Activated T-cell treated with anti-CD3 and anti-CD28 coated beads, Interleukin-2, amount 50 U/mL, for 4 hours (primary cell): ENCODE measurements at regions not wholly inside any gene's neighbourhood (a gene's known extent, or its start where the extent isn't known, plus 50 kb on each side); places are given as distances from the start of the nearest gene placed in this dataset.
A peak's percentile ranks its signal among the peaks of the same experiment; 100 is the strongest.
"Not testable (repeated sequence)": the region's sequence is repeated elsewhere in the genome, so short reads cannot be mapped to it uniquely, and the experiment has no call there.

Experiments
- ATAC-seq, 2 donors: fragments of 200-7000 bp; cut with Tn5 transposase; one replicate each; pipeline ENCODE4 v1.10.0; 2021
- DNase-seq: peaks from one replicate; pipeline ENCODE4 v3.0.0-alpha.2; 2020
- H3K27me3 Mint-ChIP-seq: one replicate; pipeline ENCODE4 v1.8.0; 2021; ENCODE audit warnings: low read depth, mixed read lengths
- H3K36me3 Mint-ChIP-seq: one replicate; pipeline ENCODE4 v1.8.0; 2022; ENCODE audit warnings: mixed read lengths; ENCODE audit not compliant: insufficient read depth
- H3K4me1 Mint-ChIP-seq: one replicate; pipeline ENCODE4 v1.8.0; 2021; ENCODE audit warnings: low read depth, mixed read lengths
- H3K4me3 Mint-ChIP-seq: one replicate; pipeline ENCODE4 v1.8.0; 2021; ENCODE audit warnings: mild to moderate bottlenecking, moderate library complexity, mixed read lengths
- H3K9me3 Mint-ChIP-seq: one replicate; pipeline ENCODE4 v1.8.0; 2021; ENCODE audit warnings: mixed read lengths

DNA sequence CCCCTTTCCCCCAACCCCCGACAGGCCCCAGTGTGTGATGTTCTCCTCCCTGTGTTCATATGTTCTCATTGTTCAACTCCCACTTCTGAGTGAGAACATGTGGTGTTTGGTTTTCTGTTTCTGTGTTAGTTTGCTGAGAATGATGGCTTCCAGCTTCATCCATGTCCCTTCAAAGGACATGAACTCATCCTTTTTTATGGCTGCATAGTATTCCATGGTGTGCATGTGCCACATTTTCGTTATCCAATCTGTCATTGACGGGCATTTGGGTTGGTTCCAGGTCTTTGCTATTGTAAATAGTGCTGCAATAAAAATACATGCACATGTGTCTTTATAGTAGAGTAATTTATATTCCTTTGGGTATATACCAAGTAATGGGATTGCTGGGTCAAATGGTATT is 105.5 kb upstream of the PCED1B start:
- H3K27me3 Mint-ChIP-seq = peaks cover 33% of the 10 kb centered on the region
- H3K4me3 Mint-ChIP-seq, H3K36me3 Mint-ChIP-seq, ATAC-seq, H3K4me1 Mint-ChIP-seq, DNase-seq, H3K9me3 Mint-ChIP-seq: not testable (repeated sequence)

DNA sequence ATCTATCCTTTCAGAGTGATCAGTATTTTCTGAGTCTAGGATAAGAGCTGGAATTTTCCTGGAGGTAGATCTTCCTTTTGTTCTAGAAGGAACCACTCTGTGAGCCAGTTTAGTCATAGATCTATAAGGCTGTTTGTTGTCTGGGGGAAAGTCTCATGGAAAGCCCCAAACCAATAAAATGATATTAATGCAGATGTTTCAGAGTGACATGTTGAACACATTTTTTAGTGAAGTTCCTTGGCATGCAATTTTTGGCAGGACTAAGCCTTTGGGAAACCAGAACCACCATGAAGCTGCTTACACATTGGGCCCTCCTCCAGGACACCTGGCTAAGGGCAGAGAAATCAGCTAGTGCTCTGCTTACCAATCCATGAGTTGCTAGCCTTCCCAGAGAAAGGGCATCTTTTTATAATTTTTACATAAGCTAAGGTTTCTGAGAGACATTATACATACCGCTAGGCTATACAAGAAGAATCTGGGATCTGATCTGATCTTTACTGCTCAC is 101.5 kb upstream of the PCED1B start:
- Mint-ChIP-seq H3K4me1 (no peaks in the 10 kb centered on the region), H3K9me3 (no peaks in the 10 kb centered on the region), H3K4me3 (no peak overlapping the region), H3K36me3 (no peaks in the 10 kb centered on the region), H3K27me3 (peaks cover 35% of the 10 kb centered on the region)
- DNase-seq (no peak), ATAC-seq (no peak)

DNA sequence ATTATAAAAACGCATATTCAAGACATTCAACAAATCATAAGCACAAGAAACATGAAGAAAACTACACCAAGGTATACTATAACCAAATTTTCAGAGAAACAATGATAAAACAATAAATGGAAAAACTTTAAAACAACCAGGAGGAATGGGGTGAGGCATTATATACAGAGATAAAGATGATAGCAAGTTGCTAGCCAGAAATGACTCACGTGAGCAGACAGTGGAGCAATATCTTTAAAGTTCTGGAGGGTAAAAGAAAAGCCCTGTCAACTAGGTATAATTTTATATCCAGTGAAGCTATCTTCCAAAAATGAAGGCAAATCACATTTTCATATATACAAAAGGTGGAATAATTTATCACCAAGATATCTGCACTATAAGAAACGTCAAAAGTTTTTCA is 97.8 kb upstream of the PCED1B start:
- DNase-seq = no peak
- peaks cover 33% of the 10 kb centered on the region for H3K27me3 Mint-ChIP-seq
- peaks cover 8% of the 10 kb centered on the region for H3K4me1 Mint-ChIP-seq

DNA sequence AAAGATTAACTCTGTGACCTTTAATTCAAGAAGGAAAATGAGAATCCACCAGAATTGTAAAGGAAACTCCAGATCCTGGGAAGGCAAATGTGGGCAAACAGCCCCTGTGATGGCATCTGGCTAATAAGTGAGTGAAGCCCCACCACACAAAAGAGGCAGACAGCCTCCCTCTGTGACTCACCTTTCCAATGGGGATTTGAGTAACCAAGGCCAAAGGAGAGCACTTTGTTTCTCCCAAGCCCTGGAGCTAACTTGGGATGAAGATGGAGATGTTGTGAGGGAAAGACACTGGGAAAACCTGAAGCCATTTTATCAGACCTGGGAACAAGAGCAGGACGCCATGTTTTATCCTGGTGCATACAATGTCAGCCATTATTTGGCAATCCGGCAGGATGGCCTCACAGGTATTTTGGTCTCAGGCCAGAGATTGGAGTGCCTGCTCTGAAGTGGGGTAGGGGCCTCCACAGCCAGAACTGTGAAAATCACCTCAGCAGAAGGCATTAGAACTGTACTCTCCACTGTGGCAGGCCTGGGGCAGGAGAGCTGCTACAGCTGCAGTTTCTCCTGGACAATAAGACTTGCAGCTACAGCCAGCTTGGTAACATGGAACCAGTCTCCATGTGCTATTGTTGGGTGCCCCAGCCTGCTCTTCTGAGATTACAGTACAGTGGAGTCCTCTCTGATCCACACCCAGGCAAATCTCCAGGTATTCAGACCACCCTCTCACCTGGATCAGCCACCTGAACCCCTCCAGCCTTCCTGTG is 96.6 kb upstream of the PCED1B start:
- Mint-ChIP-seq H3K9me3 (no peaks in the 10 kb centered on the region), H3K4me1 (peaks cover 8% of the 10 kb centered on the region), H3K27me3 (peaks cover 33% of the 10 kb centered on the region), H3K4me3 (no peak overlapping the region), H3K36me3 (no peaks in the 10 kb centered on the region)
- no peak for DNase-seq
- ATAC-seq = no peak

More for the DNA sequence above, 97.8 kb upstream of the PCED1B start:
- H3K4me3 Mint-ChIP-seq = no peak overlapping the region
- H3K36me3 Mint-ChIP-seq = no peaks in the 10 kb centered on the region
- H3K9me3 Mint-ChIP-seq = no peaks in the 10 kb centered on the region
- ATAC-seq = no peak

DNA sequence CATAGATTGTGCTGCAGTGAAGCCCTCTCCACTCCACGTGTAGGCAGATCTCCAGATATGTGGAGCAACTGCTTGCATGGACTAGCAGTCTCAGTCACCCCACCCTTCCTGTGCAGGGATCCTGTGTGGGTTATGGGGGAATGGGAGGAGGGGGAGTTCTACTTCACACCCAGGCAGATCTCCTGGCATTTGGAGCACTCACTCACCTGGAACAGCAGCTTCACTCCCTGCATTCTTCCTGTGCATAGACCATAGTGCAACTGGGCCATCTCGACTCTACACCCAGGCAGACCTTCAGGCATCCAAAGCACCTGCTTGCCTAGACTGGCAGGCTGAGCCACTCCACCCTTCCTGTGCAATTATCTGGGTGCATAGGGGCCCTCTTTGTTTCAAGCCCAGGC is 96.0 kb upstream of the PCED1B start:
- Mint-ChIP-seq H3K27me3 (peaks cover 36% of the 10 kb centered on the region), H3K36me3 (no peaks in the 10 kb centered on the region), H3K4me1 (peaks cover 8% of the 10 kb centered on the region), H3K9me3 (no peaks in the 10 kb centered on the region), H3K4me3 (no peak overlapping the region)
- ATAC-seq (peak in 1 of 2 donors; percentile 18), DNase-seq (no peak)

DNA sequence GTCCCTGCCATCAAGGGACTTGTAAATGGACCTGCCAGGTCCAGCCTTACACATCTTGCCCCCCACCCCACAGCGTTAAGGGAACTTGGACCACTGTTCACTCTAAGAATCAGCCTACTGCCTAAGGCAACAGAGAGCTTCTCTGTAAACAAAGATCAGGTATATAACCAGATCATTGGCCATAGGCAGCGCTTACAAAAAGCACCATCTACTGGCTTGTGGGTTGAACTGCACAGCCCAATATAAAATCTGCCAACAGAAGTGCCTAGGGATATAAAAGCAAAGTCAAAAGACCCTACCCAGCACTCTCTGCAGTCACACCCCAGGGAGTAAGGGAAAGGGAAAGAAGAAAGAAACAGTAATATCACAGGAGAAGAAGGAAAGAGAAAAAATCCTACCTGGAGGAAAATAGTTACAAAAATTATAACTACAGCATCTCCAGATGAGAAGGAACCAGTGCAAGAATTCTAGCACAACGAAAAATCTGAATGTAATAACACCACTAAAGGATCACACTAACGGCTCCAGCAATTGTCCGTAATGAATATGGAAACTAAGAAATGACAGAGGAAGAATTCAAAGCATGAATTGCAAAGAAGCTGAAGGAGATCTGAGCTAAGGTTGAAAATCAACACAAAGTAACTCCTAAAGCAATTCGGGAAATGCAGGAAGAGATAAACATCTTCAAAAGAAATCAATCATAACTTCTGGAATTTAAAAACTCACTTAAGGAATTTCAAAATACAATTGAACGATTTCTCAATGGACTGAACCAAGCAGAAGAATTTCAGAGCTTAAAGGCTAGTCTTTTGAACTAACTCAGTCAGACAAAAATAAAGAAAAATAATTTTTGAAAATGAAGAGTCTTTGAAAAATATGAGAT is 95.2 kb upstream of the PCED1B start:
- H3K4me1 Mint-ChIP-seq = peaks cover 8% of the 10 kb centered on the region
- ATAC-seq = peak; percentile 56 to 72

DNA sequence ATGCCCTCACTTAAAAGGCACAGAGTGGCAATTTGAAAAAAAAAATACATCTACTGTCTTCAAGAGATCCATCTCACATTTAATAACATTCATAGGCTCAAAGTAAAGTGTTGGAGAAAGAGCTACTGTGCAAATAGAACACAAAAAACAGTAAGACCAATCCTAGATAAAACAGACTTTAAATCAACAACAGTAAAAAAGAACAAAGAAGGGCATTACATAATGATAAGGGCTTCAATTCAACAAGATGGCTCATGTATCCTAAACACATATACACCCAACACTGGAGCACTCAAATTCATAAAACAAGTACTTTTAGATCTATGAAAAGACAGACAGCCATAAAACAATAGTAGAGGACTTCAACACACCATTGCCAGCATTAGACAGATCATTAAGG is 93.6 kb upstream of the PCED1B start:
- DNase-seq = no peak
- no peak for ATAC-seq
- Mint-ChIP-seq H3K27me3 (peaks cover 40% of the 10 kb centered on the region), H3K36me3 (no peaks in the 10 kb centered on the region), H3K4me1 (peaks cover 8% of the 10 kb centered on the region), H3K4me3 (no peak overlapping the region), H3K9me3 (peaks cover 8% of the 10 kb centered on the region)

More for the DNA sequence above, 95.2 kb upstream of the PCED1B start:
- H3K36me3 Mint-ChIP-seq = no peaks in the 10 kb centered on the region
- H3K9me3 Mint-ChIP-seq = no peaks in the 10 kb centered on the region
- H3K4me3 Mint-ChIP-seq = no peak overlapping the region
- peaks cover 34% of the 10 kb centered on the region for H3K27me3 Mint-ChIP-seq
- DNase-seq = peak; percentile 6

DNA sequence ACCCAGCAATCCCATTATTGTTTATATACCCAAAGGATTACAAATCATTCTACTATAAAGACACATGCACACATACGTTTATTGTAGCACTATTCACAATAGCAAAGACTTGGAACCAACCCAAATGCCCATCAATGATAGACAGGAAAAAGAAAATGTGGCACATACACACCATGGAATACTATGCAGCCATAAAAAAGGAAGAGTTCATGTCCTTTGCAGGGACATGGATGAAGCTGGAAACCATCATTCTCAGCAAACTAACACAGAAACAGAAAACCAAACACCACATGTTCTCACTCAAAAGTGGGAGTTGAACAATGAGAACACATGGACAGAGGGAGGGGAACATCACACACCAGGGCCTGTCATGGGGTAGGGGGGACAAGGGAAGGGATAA is 91.3 kb upstream of the PCED1B start:
- Mint-ChIP-seq H3K9me3 (peaks cover 15% of the 10 kb centered on the region), H3K27me3 (peaks cover 36% of the 10 kb centered on the region)
- H3K4me1 Mint-ChIP-seq, ATAC-seq, H3K36me3 Mint-ChIP-seq, DNase-seq, H3K4me3 Mint-ChIP-seq: not testable (repeated sequence)

DNA sequence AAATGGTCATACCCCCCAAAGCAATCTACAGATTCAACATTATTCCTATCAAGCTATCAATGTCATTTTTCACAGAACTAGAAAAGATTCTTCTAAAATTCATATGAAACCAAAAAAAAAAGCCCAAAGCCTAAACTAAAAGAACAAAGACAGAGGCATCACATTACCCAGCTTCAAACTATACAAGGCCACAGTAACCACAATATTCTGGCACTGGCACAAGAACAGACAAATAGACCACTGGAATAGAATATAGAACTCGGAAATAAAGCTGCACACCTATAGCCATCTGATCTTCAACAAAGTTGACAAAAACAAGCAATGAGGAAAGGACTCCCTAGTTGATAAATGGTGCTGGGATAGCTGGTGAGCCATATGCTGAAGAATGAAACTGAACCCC is 89.2 kb upstream of the PCED1B start:
- H3K4me1 Mint-ChIP-seq = no peaks in the 10 kb centered on the region

DNA sequence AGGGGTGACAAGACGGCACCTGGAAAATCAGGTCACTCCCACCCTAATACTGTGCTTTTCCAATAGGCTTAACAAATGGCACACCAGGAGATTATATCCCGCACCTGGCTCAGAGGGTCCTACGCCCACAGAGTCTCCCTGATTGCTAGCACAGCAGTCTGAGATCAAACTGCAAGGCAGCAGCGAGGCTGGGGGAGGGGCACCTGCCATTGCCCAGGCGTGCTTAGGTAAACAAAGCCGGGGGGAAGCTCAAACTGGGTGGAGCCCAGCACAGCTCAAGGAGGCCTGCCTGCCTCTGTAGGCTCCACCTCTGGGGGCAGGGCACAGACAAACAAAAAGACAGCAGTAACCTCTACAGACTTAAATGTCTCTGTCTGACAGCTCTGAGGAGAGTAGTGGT is 87.4 kb upstream of the PCED1B start:
- not testable (repeated sequence) for ATAC-seq, DNase-seq, H3K4me1 Mint-ChIP-seq, H3K4me3 Mint-ChIP-seq, H3K36me3 Mint-ChIP-seq
- Mint-ChIP-seq H3K27me3 (peaks cover 22% of the 10 kb centered on the region), H3K9me3 (peaks cover 15% of the 10 kb centered on the region)

More for the DNA sequence above, 89.2 kb upstream of the PCED1B start:
- no peak for DNase-seq
- no peak for ATAC-seq
- H3K9me3 Mint-ChIP-seq = peaks cover 15% of the 10 kb centered on the region
- H3K27me3 Mint-ChIP-seq = peaks cover 28% of the 10 kb centered on the region
- H3K36me3 Mint-ChIP-seq = no peaks in the 10 kb centered on the region
- no peak overlapping the region for H3K4me3 Mint-ChIP-seq

DNA sequence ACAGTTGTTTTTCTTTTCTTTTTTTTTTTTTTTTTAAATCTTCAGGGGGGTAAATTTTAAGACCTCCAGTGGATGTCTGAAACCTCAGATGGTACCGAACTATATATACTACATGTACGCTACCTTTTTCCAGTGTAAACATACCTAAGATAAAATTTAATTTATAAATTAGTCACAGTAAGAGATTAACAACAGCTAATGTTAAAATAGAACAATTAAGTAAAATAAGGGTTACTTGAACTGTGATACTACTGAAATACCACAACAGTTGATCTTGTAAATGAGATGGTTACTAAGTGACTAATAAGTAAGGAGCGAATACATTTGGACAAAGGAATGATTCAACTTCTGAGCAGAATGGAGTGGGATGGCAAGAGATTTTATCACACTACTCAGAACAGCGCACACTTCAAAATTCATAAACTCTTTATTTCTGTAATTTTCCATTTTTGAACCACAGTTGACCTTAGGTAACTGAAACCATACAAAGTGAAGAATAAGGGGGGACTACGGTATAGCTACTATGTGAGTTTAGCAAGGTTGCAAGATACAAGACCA is 80.5 kb upstream of the PCED1B start:
- DNase-seq = no peak
- Mint-ChIP-seq H3K27me3 (peaks cover 7% of the 10 kb centered on the region), H3K4me3 (no peak overlapping the region), H3K36me3 (no peaks in the 10 kb centered on the region), H3K4me1 (no peaks in the 10 kb centered on the region), H3K9me3 (no peaks in the 10 kb centered on the region)
- ATAC-seq = peak in 1 of 2 donors; percentile 34

DNA sequence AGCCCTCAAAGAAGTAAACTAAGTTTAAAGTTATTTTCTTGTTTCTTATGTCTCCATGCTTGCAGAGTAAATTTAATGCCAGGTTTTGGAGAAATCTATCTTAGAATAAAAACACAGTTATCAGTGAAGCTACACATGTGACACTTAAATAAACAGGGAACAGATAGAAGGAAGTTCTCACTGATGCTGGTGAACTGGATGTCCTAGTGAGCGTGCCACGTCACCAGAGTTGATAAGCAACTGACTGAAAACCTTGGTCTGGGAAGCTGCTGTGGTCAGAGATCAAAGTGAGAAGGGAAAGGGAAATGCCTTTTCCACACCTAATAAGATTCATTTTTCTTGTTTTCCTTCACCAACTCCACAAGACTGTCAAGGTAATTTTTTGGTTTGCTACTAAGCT is 74.8 kb upstream of the PCED1B start:
- ATAC-seq = no peak
- Mint-ChIP-seq H3K36me3 (no peaks in the 10 kb centered on the region), H3K27me3 (peaks cover 31% of the 10 kb centered on the region)

DNA sequence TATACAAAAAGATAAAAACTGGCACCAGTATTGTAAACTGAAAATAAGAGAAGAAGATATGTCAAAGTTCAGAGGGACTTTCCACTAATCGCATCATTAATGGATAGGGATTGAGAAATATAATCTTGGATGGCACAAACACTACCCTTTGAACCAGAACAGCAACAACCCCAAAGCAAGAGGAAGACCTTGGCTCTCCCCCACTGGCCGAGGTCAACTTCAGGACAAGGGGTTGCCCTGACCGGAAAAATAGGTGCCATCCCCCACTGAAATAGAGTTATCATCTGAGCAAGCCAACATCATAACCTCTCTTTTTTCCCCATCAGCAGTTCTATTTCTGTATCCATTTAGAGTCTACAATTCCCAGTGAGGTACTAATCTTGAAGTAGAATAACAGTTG is 72.4 kb upstream of the PCED1B start:
- no peak for DNase-seq
- no peaks in the 10 kb centered on the region for H3K9me3 Mint-ChIP-seq
- ATAC-seq = no peak
- H3K36me3 Mint-ChIP-seq = no peaks in the 10 kb centered on the region
- no peaks in the 10 kb centered on the region for H3K4me1 Mint-ChIP-seq
- no peak overlapping the region for H3K4me3 Mint-ChIP-seq
- peaks cover 30% of the 10 kb centered on the region for H3K27me3 Mint-ChIP-seq

More for the DNA sequence above, 74.8 kb upstream of the PCED1B start:
- H3K9me3 Mint-ChIP-seq = no peaks in the 10 kb centered on the region
- H3K4me1 Mint-ChIP-seq = no peaks in the 10 kb centered on the region
- H3K4me3 Mint-ChIP-seq = no peak overlapping the region
- no peak for DNase-seq

DNA sequence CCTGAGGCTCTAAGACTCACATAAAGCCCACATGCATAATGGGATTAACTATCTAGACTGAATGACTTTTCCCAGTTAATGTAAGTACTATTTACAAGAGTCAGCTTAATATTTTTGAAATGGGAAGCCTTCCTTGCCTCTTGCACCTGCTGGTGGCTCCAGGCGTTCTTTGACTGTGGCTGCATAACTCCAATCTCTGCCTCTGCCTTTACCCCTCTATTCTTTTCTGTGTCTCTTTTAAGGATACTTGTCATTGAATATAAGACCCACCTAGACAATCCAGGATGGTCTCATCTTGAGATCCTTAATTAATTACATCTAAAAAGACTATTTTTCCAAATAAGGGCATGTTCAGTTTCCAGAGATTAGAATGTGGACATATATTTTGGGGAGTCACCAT is 66.9 kb upstream of the PCED1B start:
- Mint-ChIP-seq H3K4me1 (no peaks in the 10 kb centered on the region), H3K4me3 (no peak overlapping the region), H3K27me3 (peaks cover 18% of the 10 kb centered on the region), H3K9me3 (no peaks in the 10 kb centered on the region), H3K36me3 (no peaks in the 10 kb centered on the region)
- no peak for DNase-seq
- ATAC-seq = no peak
